IPS-NIHi11 (cell line): ENCODE measurements at regions not wholly inside any gene's neighbourhood (a gene's known extent, or its start where the extent isn't known, plus 50 kb on each side); places are given as distances from the start of the nearest gene placed in this dataset.

Experiments
- DNase-seq: peaks from one replicate; pipeline ENCODE4 v3.0.0; 2012; ENCODE audit warnings: mixed read lengths, low spot score

- DNase-seq = no peak
Observed at GRCh38 chr18:42268186-42268725, 313.2 kb downstream of the PIK3C3 start.

DNA sequence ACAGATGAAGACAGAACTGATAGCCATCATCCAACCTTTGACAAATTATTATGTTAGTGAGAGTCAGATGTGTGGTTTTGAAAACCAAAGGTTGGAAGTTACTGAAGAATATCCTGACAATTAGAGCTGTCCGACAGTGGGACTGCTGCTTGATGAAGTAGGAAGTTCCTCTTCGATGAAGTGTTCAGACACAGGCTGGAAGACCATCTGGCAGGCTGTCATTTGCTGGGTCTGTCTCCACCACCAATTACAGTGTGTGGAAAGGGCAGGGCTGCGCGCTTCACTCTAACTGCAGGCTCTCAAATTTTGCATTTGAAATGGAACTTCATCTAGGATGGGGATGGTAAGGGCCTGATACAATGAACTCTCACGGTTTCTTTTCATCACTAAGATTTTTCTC lies 313.8 kb downstream of the PIK3C3 start:
- DNase-seq = no peak

DNA sequence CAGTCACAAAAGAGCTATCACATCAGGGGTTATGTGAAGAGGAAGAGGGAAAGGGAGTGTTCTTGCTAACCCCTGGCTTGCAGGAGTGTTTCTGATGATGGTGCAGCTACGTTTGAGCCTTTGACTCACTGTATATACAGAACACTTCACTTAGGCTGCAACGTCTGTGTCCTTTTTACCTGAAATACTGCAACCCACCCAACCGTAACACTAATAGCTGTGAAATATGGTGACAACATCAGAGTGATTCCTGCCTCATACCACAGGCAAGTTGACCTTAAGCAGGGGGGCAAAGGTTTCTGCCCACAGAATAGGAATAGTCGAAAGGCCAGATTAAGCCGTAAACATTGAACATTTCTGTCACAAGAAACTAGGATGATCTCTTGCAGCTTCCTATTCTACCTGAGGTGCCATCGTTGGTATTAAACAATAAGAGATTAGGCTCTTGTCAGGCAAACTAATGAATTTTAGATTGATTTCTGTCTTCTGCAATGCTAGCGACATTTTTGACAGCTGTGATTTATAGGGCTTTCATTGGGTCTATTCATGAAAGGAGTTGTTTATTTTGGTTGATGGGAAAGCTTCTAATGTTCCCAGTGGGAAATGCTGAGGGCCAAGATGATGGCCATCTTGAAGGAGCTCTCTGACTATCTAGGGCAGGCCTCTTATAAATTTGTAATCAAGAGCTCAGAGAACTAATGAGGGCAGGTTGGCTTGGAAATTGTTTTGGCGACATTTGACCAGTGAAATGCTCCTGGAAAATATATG lies 316.8 kb downstream of the PIK3C3 start:
- no peak for DNase-seq

DNA sequence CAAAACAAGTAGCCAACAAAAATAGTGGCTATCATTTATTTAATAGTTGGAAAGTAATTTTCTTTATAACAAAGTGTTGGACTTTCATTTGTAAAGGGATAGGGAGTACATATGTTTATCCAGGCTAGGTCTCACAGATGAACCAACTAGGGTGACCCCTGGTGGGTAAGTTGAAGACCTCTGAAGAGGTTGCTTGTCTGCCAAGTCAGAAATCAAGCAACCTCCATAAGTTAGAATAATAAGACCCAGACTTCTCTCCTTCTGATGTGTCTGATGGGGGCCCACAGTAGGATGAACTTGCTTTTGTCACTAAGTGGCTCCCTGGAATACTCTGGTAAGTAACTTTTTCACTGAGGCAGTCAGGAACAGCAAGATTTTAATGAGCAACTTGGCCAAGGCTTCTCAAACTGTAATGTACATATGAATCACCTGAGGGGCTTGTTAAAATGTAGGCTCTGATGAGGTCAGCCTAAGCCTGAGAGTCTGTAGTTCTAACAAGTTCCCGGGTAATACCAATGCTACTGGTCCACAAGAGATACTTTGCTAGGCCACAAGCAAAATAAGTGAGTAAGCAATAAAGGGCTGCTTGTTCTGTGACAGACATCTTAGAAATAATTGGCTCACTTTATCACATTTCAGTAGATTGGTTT lies 319.6 kb downstream of the PIK3C3 start:
- DNase-seq = peak; percentile 26

- no peak for DNase-seq
Observed at GRCh38 chr18:42275138-42275535, 320.1 kb downstream of the PIK3C3 start.

GRCh38 chr18:42275949-42276730 lies 321.1 kb downstream of the PIK3C3 start:
- DNase-seq = no peak

GRCh38 chr18:42281124-42281523 lies 326.1 kb downstream of the PIK3C3 start:
- no peak for DNase-seq

DNA sequence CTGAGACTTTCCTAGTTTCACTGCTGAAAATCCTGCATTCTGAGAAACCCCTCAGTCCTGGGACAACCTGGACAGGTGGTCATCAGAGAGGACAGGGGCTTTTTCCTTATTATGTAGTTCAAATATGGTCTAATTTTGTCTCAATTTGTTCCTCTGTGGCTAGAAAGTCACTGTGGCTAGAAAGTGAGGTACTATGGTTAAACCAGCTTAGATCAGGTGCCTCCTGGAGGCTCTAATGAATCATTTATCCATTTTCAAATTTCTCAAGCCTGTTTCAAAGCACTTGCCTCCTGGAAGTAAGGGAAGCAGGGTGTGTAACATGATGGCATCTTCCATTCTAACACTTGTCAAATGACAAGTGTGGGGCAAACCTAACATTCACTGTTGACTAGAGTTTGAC lies 326.8 kb downstream of the PIK3C3 start:
- DNase-seq = no peak

DNA sequence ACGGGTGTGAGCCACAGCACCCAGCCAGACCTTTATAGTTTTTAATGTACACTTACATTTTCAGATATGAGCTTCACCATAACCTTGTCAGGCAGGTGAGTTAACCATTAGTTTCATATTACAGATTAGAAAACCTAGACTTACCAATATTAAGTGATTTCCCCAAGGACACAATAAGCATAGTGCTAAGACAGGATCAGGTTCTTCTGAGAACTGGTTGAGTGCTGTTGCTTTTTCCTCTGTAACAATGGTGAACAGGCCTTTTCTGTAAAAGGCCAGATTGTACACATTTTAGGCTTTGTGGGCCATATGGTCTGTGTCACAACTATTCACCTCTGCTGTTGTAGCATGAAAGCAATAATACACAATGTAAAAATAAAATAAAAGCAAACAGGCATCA lies 332.0 kb downstream of the PIK3C3 start:
- no peak for DNase-seq

DNA sequence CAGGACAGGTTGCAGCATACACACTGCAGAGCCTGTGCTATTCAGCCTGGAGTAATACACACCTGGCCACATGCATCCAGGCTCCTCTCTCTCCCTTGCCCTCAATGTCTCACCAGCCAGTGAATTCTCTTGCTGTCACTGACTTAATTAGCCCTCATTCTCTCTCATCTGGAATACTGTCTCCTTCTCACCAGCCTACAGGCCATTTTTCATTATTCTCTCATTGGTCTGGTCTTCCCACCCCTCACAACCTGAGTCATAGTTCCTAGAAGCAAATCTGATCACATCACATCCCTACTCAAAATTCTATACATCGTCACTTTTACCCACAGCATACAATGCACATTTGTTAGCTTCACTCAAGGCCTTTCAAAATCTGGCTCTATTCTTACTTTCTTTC lies 333.1 kb downstream of the PIK3C3 start:
- no peak for DNase-seq

DNA sequence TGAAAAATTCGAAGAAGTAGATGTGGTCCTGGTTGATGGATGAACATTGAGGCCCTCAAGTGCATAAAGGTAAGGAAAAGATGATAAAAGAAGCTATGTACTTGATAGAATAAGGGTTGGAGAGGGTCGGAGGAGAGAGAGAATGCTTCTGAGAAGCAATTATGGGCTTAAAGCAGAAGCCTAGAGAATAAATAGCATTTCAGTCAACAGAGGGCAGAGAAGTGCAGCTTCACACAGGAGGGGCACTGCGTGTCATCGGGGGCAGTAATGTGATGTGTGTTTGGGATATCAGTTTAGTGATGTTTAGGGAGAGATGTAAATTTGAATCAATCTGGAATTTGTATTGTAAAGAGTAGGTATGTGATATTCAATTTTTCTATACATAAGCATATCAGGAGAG lies 334.5 kb downstream of the PIK3C3 start:
- DNase-seq = no peak

GRCh38 chr18:42290318-42291307 lies 335.6 kb downstream of the PIK3C3 start:
- DNase-seq = no peak

GRCh38 chr18:42292654-42293053 lies 337.6 kb downstream of the PIK3C3 start:
- no peak for DNase-seq

GRCh38 chr18:42296192-42296591 lies 341.2 kb downstream of the PIK3C3 start:
- DNase-seq = no peak

GRCh38 chr18:42296723-42297122 lies 341.7 kb downstream of the PIK3C3 start:
- no peak for DNase-seq

GRCh38 chr18:42298759-42299675 lies 344.0 kb downstream of the PIK3C3 start:
- DNase-seq = peak; percentile 75

GRCh38 chr18:42305869-42306593 lies 351.0 kb downstream of the PIK3C3 start:
- no peak for DNase-seq

DNA sequence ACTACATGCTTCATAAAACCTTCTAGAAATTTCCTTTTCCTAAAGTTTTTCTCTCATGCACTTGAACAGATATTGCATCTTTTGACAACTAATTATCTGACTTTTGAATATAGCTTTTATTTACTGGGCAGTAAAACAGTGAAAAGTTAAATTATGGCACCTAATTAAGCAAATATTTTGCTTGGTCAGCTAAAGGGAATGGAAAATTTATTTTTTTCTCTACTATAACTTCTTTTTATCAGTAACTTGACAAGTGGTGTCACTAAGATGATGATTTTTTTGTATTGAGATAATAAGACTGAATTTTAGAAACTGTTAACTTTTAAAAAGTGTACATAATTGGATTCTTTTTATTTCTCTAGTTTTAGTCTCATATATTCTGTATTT lies 351.6 kb downstream of the PIK3C3 start:
- no peak for DNase-seq

DNA sequence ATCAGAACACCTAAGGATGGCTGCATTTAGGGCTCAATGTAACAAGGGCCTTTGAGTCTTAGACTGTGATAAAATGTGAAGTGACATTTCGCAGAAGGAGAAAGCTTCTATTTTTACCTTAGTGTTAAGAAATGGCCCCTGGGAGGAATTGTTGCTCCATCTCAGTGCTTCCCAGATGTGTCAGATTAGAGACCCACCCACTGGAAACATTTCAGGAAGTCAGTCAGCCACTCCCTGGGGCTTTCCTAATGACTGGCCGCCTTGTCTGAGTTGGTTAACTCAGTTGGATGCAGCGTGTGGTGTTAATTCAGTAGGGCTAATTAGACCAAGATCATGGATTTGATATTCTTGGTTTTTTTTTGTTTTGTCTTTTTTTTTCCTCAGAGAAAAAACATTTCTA lies 355.9 kb downstream of the PIK3C3 start:
- peak; percentile 34 for DNase-seq

- no peak for DNase-seq
Observed at GRCh38 chr18:42326752-42327151, 371.7 kb downstream of the PIK3C3 start.
